ENCODE measurements at regions not wholly inside any gene's neighbourhood (a gene's known extent, or its start where the extent isn't known, plus 50 kb on each side); places are given as distances from the start of the nearest gene placed in this dataset.

DNA sequence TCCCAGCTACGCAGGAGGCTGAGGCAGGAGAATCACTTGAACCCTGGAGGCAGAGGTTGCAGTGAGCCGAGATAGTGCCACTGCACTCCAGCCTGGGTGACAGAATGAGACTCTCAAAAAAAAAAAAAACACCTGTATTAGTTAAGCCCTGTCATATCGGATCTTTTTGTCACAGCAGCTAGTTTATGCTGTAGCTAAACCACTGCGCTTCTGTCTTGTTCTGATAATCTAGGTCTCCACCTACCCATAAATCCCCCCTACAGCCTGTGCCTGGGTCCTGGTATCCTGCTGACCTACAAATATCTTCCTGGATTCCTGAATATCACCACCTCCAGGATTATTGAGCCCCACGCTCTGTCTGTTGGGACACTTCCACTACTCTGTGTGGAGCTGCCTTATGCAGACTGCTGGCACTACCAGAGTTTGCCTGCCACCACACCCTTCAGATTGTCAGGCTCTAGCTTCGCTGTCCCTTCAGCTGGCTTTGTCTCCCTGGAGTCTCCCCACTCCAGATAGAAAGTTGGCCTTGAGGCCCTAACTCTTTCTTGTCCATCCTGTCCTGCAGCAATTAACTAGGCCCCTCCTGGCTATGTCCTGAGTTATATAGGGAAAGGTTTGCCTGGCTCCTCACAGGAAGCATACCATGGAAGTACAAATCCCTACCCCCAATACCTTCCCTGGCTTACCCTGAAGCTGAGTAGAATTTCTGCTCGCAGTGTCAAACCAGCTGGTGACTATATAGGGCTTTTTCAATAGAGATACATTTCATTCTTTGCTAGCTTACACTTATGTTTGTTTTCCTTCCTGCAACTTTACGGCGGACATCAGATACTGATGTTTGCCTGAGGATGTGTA, 136.0 kb upstream of the SERTAD2 start:
- Histone ChIP-seq H3K36me3 (replicated peaks; ENCODE audit: control insufficient read depth, insufficient read depth, low read length) (no peaks in the 10 kb centered on the region), H3K4me3 (ENCODE audit: insufficient read depth, low read depth, low read length) (no peak overlapping the region), H3K27me3 (ENCODE audit: control insufficient read depth, insufficient read depth, low read length) (no peaks in the 10 kb centered on the region)
- no peak for DNase-seq

DNA sequence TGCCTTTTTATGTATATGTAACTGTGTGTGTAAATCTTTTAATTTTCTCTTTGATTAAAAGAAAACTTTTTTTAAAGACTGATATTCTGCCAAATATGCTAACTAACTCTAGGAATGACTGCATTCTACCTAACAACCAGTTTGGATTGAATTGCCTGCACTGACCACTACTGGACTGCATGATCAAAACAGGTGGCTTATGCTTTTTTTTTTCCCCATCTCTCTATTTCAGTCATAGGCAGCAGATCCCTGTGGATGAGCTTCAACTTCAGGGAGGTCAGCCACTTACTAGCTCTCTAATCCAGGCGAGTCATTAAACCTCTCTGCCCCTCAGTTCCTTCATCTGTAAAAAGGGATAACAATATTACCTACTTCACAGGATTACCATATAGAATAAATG, 138.6 kb upstream of the SERTAD2 start:
- Histone ChIP-seq H3K27me3 (ENCODE audit: control insufficient read depth, insufficient read depth, low read length) (no peaks in the 10 kb centered on the region), H3K36me3 (replicated peaks; ENCODE audit: control insufficient read depth, insufficient read depth, low read length) (no peaks in the 10 kb centered on the region), H3K4me3 (ENCODE audit: insufficient read depth, low read depth, low read length) (no peak overlapping the region)
- no peak for DNase-seq

DNA sequence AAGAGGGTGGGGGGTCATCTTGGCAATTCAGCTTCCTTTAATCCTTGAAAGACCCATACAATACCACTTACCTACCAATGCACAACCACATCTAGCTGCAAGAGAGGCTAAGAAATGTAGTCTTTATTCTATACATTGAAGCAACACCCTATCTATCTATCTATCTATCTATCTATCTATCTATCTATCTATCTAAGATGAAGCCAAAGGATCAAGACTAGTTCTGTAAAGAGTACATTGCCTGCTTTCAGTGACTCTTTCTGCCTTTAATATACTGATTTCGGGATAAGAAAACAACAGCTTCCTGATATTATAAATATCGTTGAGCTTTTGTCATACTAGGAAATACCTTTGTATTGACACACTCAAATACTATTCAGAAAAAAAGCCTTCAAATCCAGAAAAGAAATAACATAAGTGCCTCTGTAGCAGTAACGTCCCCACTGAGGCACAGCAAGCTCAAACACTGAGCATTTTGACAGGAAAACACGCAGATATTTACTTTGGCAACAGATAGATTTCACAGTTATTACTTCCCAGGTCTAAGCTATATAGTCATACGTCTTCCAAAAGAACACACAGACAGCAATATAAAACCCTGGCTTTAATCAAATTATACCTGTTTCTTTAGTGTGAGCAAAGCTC, 139.4 kb upstream of the SERTAD2 start:
- H3K36me3 ChIP-seq (replicated peaks; ENCODE audit: control insufficient read depth, insufficient read depth, low read length), result no peaks in the 10 kb centered on the region
- no peak for DNase-seq
- no peak overlapping the region for H3K4me3 ChIP-seq (ENCODE audit: insufficient read depth, low read depth, low read length)
- H3K27me3 ChIP-seq (ENCODE audit: control insufficient read depth, insufficient read depth, low read length), result no peaks in the 10 kb centered on the region

DNA sequence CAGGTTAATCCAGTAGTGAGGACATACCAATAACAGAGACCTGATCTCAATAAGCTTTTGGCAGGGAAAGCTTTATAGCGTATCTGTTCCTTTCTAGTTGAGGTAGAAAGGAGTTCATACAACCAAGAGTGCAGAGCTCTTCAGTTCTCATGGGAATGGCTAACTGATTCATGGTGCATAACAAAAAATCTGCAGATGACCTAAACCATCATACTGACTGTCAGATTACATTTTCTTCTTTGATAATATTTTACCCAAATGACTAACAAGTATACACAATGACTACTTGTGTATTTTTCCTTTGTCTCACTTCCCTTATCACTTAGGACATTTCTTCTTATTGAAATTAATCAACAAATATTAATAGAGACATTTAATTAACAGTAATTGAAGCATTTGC, 140.0 kb upstream of the SERTAD2 start:
- no peak overlapping the region for H3K4me3 ChIP-seq (ENCODE audit: insufficient read depth, low read depth, low read length)
- no peaks in the 10 kb centered on the region for H3K36me3 ChIP-seq (replicated peaks; ENCODE audit: control insufficient read depth, insufficient read depth, low read length)
- no peak for DNase-seq
- H3K27me3 ChIP-seq (ENCODE audit: control insufficient read depth, insufficient read depth, low read length), result no peaks in the 10 kb centered on the region

DNA sequence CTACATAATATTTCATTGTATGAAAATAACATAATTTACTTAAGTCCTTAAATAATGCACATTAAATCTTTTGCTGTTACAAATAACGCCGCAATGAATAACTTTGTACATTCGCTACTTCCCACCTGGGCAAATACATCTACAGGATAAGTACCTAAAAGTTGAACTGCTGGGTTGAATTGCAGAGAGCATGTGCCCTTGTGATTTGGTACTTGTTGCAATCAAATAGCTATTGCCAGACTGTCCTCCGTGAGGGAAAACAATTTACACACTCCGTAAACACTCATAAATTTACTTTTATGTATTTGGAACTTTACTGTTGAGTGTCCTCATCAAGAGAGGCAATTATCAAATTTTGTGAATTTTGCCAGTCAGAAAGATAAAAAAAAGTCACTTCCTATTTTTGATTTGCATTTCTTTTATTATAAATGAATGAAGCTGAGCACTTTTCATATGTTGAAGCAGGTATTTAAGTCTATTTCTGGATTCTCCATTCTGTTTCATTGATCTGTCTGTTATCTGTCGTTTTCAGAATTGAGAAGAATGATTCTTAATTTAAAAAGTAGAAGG, 140.8 kb upstream of the SERTAD2 start:
- no peaks in the 10 kb centered on the region for H3K27me3 ChIP-seq (ENCODE audit: control insufficient read depth, insufficient read depth, low read length)
- DNase-seq, result no peak
- no peaks in the 10 kb centered on the region for H3K36me3 ChIP-seq (replicated peaks; ENCODE audit: control insufficient read depth, insufficient read depth, low read length)
- H3K4me3 ChIP-seq (ENCODE audit: insufficient read depth, low read depth, low read length), result no peak overlapping the region

DNA sequence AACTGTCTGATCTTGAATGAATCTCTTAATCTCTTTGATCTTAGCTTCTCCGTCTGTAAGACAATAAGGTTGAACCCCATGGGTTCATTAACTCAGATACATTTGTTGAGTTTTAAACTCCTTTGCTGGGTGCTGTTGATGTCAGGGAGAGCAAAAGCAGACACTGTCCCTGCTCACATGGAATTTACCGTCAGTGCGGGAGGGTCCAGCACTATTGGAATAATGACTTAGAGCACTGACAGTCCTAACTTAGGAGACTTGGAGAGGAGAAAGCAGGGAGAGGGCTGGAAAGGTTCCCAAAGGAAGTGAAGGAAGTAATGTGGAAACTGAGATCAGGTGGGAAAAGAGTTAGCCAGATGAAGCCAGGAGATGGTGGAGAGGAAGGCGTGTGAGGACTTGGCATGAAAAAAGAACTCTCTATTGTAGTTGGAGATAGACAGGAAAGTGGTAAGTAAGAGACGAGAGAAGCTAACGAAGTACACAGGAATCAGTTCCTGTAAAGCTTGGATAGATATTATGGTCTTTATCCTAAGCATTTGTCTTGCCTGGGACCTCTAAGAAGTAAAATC, 141.4 kb upstream of the SERTAD2 start:
- Histone ChIP-seq H3K4me3 (ENCODE audit: insufficient read depth, low read depth, low read length) (no peak overlapping the region), H3K27me3 (ENCODE audit: control insufficient read depth, insufficient read depth, low read length) (no peaks in the 10 kb centered on the region), H3K36me3 (replicated peaks; ENCODE audit: control insufficient read depth, insufficient read depth, low read length) (no peaks in the 10 kb centered on the region)
- DNase-seq, result no peak

DNA sequence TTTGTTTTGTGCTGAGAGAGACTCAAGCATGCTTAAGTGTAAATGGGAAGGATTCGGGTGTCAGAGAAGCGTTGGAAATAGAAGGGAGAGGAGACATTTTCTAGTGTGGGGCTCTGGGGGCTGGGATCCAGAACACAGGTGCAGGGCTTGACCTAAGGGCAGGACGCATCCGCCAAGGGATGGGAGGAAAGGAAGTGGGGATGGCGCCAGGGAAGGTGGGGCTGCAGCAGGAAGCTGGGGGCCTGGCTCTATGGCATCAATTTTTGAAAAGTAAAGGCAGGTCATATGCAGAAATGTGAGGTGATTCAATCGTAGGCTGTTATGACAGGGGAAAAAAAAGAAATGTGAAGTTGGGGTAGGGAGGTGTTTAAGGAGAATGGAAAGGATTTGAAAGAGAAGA, 143.2 kb upstream of the SERTAD2 start:
- H3K4me3 ChIP-seq (ENCODE audit: insufficient read depth, low read depth, low read length), result no peak overlapping the region
- DNase-seq, result no peak
- H3K36me3 ChIP-seq (replicated peaks; ENCODE audit: control insufficient read depth, insufficient read depth, low read length), result no peaks in the 10 kb centered on the region
- H3K27me3 ChIP-seq (ENCODE audit: control insufficient read depth, insufficient read depth, low read length), result no peaks in the 10 kb centered on the region

DNA sequence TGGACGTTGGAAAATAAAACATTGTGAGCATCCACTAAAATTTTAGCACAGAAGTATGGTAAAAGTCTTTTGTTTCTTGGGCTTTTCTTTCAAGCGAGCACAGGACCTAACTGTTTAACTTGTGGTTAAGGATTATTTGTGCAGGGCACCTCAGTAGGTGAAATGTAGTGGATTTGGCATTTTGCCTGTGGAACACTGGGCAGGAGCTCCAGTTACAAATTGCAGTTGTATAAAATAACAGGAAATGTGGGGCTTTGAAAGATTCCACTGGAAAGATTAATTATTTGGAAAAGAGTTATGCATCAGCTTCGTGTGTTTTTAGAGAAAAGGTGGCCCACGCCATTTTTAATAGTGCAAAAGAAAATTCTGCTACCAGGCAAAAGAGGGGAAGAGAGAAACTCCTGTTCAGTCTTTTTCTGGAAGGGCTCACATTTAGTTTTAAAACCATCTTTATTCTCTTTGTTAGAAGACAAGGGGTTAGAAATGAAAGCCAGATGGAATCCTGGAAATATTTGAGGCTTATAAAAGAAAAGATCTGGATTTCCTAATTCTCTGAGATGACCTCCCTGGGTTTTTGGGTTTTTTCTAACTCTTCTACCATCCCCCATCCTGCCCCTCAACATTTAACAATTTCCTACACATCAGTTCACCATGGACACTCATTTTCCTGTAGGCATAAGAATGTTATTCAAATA, 144.3 kb upstream of the SERTAD2 start:
- Histone ChIP-seq H3K36me3 (replicated peaks; ENCODE audit: control insufficient read depth, insufficient read depth, low read length) (no peaks in the 10 kb centered on the region), H3K4me3 (ENCODE audit: insufficient read depth, low read depth, low read length) (no peak overlapping the region), H3K27me3 (ENCODE audit: control insufficient read depth, insufficient read depth, low read length) (no peaks in the 10 kb centered on the region)
- no peak for DNase-seq

DNA sequence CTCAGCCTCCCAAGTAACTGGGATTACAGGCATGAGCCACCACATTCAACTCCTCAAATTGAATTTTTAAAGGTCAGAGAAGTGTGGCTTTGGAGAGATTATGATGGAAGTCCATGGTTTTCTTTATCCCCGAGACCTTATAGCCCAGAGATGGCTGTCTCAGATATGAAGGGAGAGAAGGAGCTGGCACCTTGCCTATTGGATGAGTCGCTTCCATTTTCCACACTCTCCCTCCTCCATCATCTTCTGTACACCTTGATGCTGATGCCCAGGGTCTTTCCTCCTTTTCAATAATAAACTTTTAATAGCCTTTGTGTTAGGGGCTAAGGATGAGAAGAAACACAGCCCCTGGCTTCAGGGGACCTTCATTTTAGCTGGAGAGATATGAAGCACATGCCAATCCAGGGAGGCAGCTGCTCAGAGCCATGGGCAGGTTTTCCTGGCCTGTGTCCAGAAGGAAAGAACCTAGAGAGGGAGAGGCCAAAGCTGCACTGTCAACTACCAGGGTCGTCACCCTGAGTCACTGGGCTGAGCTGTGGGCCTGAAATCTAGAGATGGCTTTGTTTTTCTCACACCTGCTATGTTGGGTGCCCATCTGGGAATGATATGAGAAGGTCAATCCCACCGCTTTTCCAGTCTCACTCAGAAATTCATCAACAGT, 146.0 kb upstream of the SERTAD2 start:
- no peak for DNase-seq
- no peak overlapping the region for H3K4me3 ChIP-seq (ENCODE audit: insufficient read depth, low read depth, low read length)
- no peaks in the 10 kb centered on the region for H3K27me3 ChIP-seq (ENCODE audit: control insufficient read depth, insufficient read depth, low read length)
- no peaks in the 10 kb centered on the region for H3K36me3 ChIP-seq (replicated peaks; ENCODE audit: control insufficient read depth, insufficient read depth, low read length)

DNA sequence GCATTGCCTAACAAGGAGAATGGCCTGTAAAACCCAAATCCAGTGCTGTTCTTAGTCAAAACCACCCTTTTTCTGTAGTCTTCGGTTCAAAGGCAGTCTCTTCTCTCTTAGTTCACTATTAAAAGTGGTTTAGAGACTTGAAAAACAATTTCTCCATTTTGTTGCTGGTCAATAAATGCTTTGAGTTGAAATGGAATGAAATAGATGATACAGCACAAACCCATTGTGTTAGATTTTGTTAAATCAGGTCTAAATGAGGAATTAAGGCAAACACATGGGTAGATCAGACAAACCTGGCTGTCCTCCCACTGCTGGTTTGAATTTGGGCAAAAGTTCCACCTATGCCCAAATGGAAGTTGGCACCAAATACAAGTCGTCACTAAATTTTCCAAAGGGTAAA, 150.1 kb upstream of the SERTAD2 start:
- no peak for DNase-seq
- no peak overlapping the region for H3K4me3 ChIP-seq (ENCODE audit: insufficient read depth, low read depth, low read length)
- H3K27me3 ChIP-seq (ENCODE audit: control insufficient read depth, insufficient read depth, low read length), result no peaks in the 10 kb centered on the region
- H3K36me3 ChIP-seq (replicated peaks; ENCODE audit: control insufficient read depth, insufficient read depth, low read length), result no peaks in the 10 kb centered on the region

DNA sequence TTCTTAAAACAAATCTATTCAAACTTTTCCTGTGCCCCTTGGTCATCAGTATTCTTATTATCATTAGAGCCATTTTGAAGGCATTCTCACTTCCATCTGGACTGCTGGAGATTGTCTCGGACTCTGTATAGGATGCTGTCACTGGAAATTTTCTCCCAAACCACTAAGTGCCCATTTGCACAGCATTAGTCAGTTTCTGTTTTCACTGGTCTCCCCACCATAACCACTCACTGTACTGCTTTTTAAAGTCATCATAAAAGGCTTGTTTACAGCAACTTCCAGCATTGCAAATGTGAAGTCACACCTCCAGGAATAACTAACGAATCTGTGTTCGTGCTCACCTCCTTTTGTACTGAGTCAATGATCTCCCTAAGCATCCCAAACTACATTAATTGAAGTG, 150.9 kb upstream of the SERTAD2 start:
- Histone ChIP-seq H3K4me3 (ENCODE audit: insufficient read depth, low read depth, low read length) (no peak overlapping the region), H3K27me3 (ENCODE audit: control insufficient read depth, insufficient read depth, low read length) (no peaks in the 10 kb centered on the region), H3K36me3 (replicated peaks; ENCODE audit: control insufficient read depth, insufficient read depth, low read length) (no peaks in the 10 kb centered on the region)
- no peak for DNase-seq

DNA sequence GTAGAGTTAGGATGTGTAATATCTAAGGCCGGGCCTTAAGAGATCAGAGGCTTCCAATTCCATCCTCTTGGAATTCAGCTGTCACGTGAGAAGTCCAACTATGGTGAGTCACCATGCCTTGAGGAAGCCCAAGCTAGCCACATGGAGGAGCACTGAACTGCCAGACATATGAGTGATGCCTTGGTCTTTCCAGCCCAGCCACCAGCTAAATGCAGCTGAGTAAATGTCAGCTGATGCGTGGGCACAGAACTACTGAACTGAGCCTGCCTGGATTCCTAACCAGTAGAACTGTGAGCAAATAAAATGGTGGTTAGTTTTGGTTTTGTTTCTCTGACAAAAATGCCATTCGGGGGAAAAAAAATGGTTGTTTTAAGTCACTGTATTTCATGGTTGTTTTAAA, 153.7 kb upstream of the SERTAD2 start:
- DNase-seq, result no peak
- H3K27me3 ChIP-seq (ENCODE audit: control insufficient read depth, insufficient read depth, low read length), result no peaks in the 10 kb centered on the region
- no peaks in the 10 kb centered on the region for H3K36me3 ChIP-seq (replicated peaks; ENCODE audit: control insufficient read depth, insufficient read depth, low read length)
- no peak overlapping the region for H3K4me3 ChIP-seq (ENCODE audit: insufficient read depth, low read depth, low read length)

DNA sequence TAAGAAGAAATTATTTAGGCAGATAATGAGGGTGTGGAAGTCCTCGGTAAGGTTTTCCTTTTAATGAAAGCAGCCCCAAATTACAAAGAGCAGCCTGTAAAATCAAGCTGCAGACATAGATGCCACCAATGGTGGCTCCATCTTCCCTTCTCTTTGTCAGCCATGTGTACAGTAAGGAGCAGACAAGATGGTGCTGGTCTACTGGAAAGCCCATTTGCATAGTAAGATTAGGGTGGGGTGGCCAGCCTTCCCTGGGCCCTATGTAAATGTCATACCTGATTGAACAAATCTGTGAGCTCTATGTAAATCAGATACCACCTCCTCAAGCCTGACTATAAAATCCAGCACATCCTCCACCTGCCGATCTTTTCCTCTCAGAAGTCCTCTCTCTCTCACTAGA, 154.4 kb upstream of the SERTAD2 start:
- Histone ChIP-seq H3K4me3 (ENCODE audit: insufficient read depth, low read depth, low read length) (no peak overlapping the region), H3K36me3 (replicated peaks; ENCODE audit: control insufficient read depth, insufficient read depth, low read length) (no peaks in the 10 kb centered on the region), H3K27me3 (ENCODE audit: control insufficient read depth, insufficient read depth, low read length) (no peaks in the 10 kb centered on the region)
- no peak for DNase-seq

DNA sequence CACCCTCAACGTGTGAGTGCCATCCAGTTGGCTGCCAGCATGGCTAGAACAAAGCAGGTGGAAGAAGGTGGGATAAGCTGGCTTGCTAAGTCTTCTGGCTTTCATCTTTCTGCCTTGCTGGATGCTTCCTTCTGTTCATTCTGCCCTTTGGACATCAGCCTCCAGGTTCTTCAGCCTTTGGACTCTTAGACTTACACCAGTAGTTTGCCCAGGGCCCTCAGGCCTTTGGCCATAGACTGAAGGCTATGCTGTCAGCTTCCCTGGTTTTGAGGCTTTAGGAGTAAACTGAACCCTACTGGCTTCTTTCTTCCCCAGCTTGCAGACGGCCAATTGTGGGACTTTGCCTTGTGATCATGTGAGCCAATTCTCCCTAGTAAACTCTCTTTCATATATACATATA, 155.0 kb upstream of the SERTAD2 start:
- no peaks in the 10 kb centered on the region for H3K27me3 ChIP-seq (ENCODE audit: control insufficient read depth, insufficient read depth, low read length)
- H3K4me3 ChIP-seq (ENCODE audit: insufficient read depth, low read depth, low read length), result no peak overlapping the region
- DNase-seq, result no peak
- H3K36me3 ChIP-seq (replicated peaks; ENCODE audit: control insufficient read depth, insufficient read depth, low read length), result no peaks in the 10 kb centered on the region
